OCI-LY1 (cell line): ENCODE measurements at regions not wholly inside any gene's neighbourhood (a gene's known extent, or its start where the extent isn't known, plus 50 kb on each side); places are given as distances from the start of the nearest gene placed in this dataset.
"Not testable (repeated sequence)": the region's sequence is repeated elsewhere in the genome, so short reads cannot be mapped to it uniquely, and the experiment has no call there.

Experiments
- H2AFZ ChIP-seq: fragments of 200-600 bp; sonication (generic), shearing (Covaris generic); 2 replicates; pipeline ENCODE4 v1.6.0; 2014; ENCODE audit warnings: antibody characterized with exemption, mild to moderate bottlenecking, low read length
- H3F3A ChIP-seq: fragments of 200-600 bp; sonication (generic), shearing (Covaris generic); 2 replicates; pipeline ENCODE4 v1.6.0; 2014; ENCODE audit warnings: mild to moderate bottlenecking, antibody characterized with exemption, low read length, moderate library complexity; ENCODE audit not compliant: insufficient read depth
- H3K27ac ChIP-seq: fragments of 200-600 bp; sonication (generic); 2 replicates; pipeline ENCODE4 v1.5.1; 2014; ENCODE audit warnings: low read length, mixed run types, mild to moderate bottlenecking, low read depth; ENCODE audit not compliant: poor library complexity, severe bottlenecking
- H3K27me3 ChIP-seq: fragments of 200-600 bp; sonication (generic); 2 replicates; pipeline ENCODE4 v1.6.0; 2014; ENCODE audit warnings: antibody characterized with exemption, mild to moderate bottlenecking, low read length, moderate library complexity; ENCODE audit not compliant: insufficient read depth
- H3K36me3 ChIP-seq: fragments of 200-600 bp; sonication (generic); 2 replicates; pipeline ENCODE4 v1.6.1; 2014; ENCODE audit warnings: mild to moderate bottlenecking, antibody characterized with exemption, low read length, moderate library complexity, mixed read lengths; ENCODE audit not compliant: insufficient read depth
- H3K4me1 ChIP-seq: fragments of 200-600 bp; sonication (generic); 2 replicates; pipeline ENCODE4 v1.5.1; 2014; ENCODE audit warnings: mild to moderate bottlenecking, low read length, moderate library complexity; ENCODE audit not compliant: insufficient read depth, severe bottlenecking
- H3K4me2 ChIP-seq: fragments of 200-600 bp; sonication (generic), shearing (Covaris generic); 2 replicates; pipeline ENCODE4 v1.6.1; 2014; ENCODE audit warnings: low read length
- H3K4me3 ChIP-seq: fragments of 200-600 bp; sonication (generic); 2 replicates; pipeline ENCODE4 v1.5.1; 2014; ENCODE audit warnings: low read length, low read depth, mild to moderate bottlenecking, mixed read lengths; ENCODE audit not compliant: poor library complexity, severe bottlenecking
- H3K79me2 ChIP-seq: fragments of 200-600 bp; shearing (Covaris generic); 2 replicates; pipeline ENCODE4 v1.6.1; 2016; ENCODE audit warnings: mixed run types, low read length, mixed read lengths; ENCODE audit not compliant: insufficient read depth
- H3K9ac ChIP-seq: fragments of 200-600 bp; sonication (generic), shearing (Covaris generic); 2 replicates; pipeline ENCODE4 v1.6.1; 2014; ENCODE audit warnings: mild to moderate bottlenecking, low read length, mixed read lengths
- H3K9me2 ChIP-seq: fragments of 200-600 bp; sonication (generic), shearing (Covaris generic); 2 replicates; pipeline ENCODE4 v1.6.1; 2014; ENCODE audit warnings: low read depth, mild to moderate bottlenecking, low read length, mixed read lengths
- H3K9me3 ChIP-seq: fragments of 200-600 bp; shearing (Covaris generic); 2 replicates; pipeline ENCODE4 v1.6.1; 2014; ENCODE audit warnings: low read length, mixed read lengths
- H4K20me1 ChIP-seq: fragments of 200-600 bp; sonication (generic), shearing (Covaris generic); 2 replicates; pipeline ENCODE4 v1.6.0; 2016; ENCODE audit warnings: mild to moderate bottlenecking, low read length; ENCODE audit not compliant: insufficient read depth
- CTCF ChIP-seq: fragments of 200-600 bp; sonication (generic), shearing (Covaris generic); IDR thresholded peaks from 2 replicates; pipeline ENCODE4 v1.5.1; 2017; ENCODE audit warnings: mild to moderate bottlenecking, antibody characterized with exemption, low read length, moderate library complexity, mixed read lengths
- EZH2 ChIP-seq: fragments of 200-600 bp; sonication (generic), shearing (Covaris generic); IDR thresholded peaks from 2 replicates; pipeline ENCODE4 v1.8.0; 2017; ENCODE audit warnings: borderline replicate concordance, mixed run types, mild to moderate bottlenecking, antibody characterized with exemption, low read length, moderate library complexity, mixed read lengths

DNA sequence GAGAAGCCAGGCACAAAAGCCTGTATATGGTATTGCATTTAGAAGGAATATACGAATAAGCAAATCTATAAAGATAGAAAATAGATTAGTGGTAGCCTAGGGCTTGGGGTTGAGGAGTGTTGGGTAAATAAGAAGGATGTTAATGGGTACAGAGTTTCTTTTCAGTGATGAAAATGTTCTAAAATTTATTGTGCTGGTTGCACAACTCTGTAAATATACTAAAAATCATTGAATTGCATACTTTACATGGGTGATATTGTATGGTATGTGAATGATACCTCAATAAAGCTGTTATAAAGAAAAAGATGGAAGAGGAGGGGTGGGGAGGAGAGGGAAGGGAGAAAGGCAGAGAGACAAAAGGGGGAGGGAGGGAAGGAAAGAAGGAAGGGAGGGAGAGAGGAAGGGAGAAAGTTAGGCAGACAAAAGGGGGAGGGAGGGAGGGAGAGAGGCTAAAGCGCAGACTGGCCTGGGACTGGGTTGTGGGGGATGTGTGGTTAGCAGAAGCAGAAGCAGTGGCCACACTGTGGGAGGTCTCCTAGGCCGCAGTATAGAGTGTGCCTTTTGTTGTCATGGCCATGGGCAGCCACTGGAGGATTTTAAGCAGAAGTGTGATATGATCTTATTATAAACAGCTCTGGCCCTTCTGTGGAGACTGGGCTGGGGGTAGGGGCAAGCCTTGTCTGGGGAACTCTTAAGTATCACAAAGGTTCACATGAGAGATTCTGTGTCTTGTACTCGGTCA is 73.6 kb upstream of the ELK3 start:
- H3K9ac ChIP-seq: no peak overlapping the region
- no peaks in the 10 kb centered on the region for H4K20me1 ChIP-seq
- H3K4me2 ChIP-seq: no peak overlapping the region
- H3K27me3 ChIP-seq: no peaks in the 10 kb centered on the region
- no peaks in the 10 kb centered on the region for H3K9me2 ChIP-seq
- H3F3A ChIP-seq: no peaks in the 10 kb centered on the region
- no peak overlapping the region for H3K4me3 ChIP-seq
- H3K79me2 ChIP-seq: no peaks in the 10 kb centered on the region
- TF ChIP-seq EZH2 (no peak), CTCF (no peak)
- H3K4me1 ChIP-seq: no peaks in the 10 kb centered on the region
- no peaks in the 10 kb centered on the region for H3K36me3 ChIP-seq
- no peaks in the 10 kb centered on the region for H3K9me3 ChIP-seq
- H3K27ac ChIP-seq: no peak overlapping the region
- H2AFZ ChIP-seq: no peak overlapping the region

DNA sequence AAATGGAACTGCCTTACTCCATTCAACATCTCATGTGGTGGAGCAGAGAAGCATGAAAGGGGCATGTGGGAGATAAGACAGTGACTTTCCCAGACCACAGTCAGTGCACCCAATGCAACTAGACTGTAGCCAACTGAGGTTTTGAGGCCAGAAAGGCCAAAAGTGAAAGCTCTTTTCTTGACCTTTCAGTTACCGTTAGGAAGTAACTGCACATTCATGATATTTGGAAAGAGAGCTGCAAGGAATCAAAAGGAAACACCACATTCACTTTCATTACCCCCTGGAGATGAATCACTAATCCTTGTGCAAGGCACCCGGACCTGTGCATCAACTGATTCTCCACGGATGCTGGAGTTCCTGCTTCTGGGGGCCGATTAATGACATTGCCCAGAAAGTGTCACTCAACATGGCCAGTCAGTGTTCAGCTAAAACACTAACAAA is 72.9 kb upstream of the ELK3 start:
- Histone ChIP-seq H3K9ac (no peak overlapping the region), H3K9me2 (no peaks in the 10 kb centered on the region), H3K4me2 (no peak overlapping the region), H2AFZ (no peak overlapping the region), H4K20me1 (no peaks in the 10 kb centered on the region), H3K36me3 (no peaks in the 10 kb centered on the region), H3K9me3 (no peaks in the 10 kb centered on the region), H3K27me3 (no peaks in the 10 kb centered on the region), H3K4me3 (no peak overlapping the region), H3K27ac (no peak overlapping the region), H3K79me2 (no peaks in the 10 kb centered on the region), H3K4me1 (no peaks in the 10 kb centered on the region), H3F3A (no peaks in the 10 kb centered on the region)
- TF ChIP-seq EZH2: no peak
- TF ChIP-seq CTCF: no peak

DNA sequence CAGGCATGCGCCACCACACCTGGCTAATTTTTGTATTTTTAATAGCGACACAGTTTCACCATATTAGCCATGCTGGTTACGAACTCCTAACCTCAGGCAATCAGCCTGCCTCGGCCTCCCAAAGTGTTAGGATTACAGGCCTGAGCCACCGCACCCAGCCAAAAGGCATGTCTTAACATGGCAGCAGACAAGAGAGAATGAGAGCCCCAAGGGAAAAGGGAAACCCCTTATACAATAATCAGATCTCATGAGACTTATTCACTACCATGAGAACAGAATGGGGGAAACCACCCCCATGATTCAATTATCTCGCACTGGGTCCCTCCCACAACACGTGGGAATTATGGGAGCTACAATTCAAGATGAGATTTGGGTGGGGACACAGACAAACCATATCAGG is 65.9 kb upstream of the ELK3 start:
- not testable (repeated sequence) for H3K27me3 ChIP-seq, H2AFZ ChIP-seq, H3K4me3 ChIP-seq, H3K4me2 ChIP-seq, H3K4me1 ChIP-seq, H3F3A ChIP-seq, H3K27ac ChIP-seq, H3K9me2 ChIP-seq, H3K36me3 ChIP-seq, H4K20me1 ChIP-seq, H3K79me2 ChIP-seq, H3K9ac ChIP-seq, H3K9me3 ChIP-seq
